GM21619 (cell line): ENCODE measurements at regions not wholly inside any gene's neighbourhood (a gene's known extent, or its start where the extent isn't known, plus 50 kb on each side); places are given as distances from the start of the nearest gene placed in this dataset.
"Not testable (repeated sequence)": the region's sequence is repeated elsewhere in the genome, so short reads cannot be mapped to it uniquely, and the experiment has no call there.

Experiments
- ATAC-seq: cut with Tn5 transposase; IDR thresholded peaks from one replicate; pipeline ENCODE4 v1.9.1; 2021; ENCODE audit not compliant: unreplicated experiment

DNA sequence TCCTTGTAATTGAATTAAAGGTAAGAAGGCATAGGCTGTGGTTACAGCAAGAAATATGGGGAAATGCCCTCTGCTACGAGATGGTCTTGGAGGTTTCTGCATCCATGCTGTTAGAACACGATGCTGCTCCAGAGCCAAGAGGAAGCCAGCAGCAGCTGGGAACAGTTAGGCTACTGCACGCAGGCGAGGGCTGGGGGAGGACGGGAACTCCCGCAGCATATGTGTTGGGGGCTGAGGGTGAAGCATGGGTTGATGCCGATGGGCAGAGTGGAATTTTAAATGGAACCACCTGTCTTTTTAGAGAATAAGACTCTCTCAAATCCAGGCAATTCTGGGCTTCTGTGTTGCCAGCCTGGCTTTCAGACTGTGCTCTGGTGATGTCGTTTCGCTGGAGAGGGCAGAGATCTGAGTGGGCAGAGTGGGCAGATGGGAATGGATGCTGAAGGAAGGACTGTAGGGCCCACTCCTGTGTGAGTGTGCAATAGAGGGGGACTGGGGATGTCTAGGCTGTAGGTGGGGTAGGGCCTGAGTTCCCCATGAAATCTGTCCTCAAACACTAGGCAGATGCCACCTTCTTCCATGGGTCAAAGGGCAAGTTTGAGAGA lies 417.0 kb upstream of the TPM1 start:
- no peak for ATAC-seq

DNA sequence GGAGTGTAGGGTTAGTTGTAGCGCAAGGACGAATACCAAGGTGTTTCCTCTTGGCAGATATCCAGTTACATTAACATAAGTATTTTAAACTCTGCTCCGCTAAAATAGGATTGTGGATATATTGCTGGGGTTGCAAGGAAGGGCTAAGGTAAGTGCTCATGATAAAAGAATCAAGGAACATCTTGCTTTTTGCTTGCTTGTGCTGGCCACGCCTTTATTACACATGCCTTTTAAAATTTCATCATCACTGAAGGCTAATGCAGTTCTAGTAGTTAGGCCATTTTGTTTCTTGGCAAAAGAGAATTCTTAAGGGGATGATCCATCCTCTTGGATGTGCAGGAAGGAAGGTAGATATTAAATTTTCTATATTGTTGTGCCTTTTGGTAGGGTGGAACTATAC lies 415.6 kb upstream of the TPM1 start:
- no peak for ATAC-seq

DNA sequence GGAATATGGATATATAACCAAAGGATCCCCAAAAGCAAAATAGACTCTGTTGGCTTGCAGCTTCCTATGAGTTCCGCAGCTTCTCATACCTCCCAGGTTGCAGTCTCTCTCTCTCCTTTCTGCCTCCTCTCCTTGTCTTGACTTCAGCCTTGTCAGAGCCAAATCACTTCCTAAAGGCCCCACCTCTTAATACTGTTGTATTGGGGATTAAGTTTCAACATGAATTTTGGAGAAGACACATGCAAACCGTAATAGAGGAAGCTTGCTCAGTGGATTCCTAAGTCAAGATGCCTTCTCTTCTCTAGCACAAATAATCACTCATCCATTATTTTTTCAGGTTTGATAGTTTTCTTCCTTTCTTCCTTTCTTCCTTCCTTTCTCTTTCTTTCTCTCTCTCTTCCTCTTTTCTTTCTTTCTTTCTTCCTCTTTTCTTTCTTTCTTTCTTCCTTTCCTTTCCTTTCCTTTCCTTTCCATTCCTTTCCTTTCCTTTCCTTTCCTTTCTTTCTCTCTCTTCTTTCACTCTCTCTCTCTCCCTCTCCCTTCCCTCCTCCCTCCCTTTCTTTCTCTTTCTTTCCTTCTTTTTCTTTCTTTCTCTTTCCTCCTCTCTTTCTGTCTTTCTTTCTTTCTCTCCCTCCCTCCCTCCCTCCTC lies 411.3 kb upstream of the TPM1 start:
- ATAC-seq: no peak

DNA sequence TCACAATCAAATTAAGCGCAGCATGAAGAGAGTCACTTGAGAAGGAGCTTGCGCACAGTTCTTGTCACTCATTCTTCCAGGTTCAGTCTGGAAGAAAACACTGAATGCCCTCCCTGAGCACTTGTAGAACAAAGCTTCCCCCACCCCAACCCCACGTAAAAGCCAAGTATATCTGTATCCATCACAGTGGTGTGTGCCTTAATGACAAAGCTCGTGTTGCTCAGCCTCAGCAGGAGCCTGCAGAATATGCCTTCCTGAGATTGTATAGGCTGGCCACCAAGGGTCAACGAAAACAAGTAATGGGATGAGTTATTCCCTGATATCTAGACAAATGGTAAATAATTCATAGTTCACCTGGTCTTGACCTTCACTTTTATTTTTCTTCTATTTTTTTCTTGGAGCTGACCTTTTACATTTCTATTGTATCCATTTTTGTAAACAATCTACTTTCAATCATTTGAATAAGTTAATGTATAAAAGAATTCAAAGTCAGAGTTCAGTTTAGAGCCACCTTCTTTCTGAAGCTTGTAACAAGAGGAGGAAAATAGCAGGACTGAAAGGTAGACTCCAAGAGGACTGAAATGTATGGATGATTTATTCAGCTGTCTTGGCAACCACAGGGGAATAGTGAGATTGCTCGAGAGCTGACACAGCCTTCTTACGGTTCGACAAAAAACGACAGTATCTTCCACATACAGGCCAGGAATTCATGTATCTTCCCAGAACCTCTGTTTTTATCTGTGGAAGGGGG lies 405.5 kb upstream of the TPM1 start:
- ATAC-seq: no peak

DNA sequence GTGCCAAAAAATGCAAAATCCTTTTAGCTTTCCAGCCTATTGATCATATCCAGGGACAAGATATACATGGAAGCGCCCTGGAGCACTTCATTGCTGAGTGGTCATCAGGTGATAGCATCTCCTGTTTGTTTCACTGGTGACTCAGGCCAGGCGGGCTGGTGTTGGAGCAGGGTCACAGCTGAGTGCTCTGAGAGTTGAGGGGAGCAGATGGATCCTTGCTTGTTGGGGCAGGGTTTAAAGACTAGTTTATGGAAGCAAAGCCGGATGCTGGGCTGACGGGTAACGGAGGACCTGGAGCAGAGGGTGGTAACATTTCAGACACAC lies 405.0 kb upstream of the TPM1 start:
- ATAC-seq: no peak

DNA sequence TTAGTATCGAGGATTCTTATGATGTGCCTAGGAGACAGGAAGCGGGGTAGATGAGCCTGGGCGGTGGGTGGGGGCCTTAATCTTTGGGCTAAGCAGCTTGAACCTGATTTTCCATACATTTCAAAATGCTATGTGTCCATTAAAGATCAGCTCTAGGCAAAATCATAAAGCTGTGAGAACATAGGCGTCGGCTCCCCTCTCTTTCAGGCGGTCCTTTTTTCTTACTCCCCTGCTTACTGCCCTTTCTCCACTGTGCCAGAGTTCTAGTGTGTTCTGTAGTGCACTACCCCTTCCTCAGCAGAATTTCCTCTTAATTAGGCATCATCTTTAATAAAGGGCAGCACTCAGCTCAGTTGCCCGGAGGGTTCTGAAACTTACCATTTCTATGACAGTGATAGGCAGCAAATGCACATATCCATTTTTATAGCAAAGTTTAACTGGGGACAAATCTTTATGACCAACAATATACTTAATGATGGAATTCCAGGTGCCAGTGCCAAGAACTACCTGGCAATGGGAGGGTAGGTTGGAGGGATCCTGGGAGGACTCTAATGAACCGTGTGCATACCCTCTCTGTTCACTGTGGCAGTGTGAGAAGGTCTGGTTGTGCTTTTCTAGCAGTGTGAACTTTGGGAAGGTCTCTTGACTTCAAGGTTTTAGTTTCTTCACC lies 404.5 kb upstream of the TPM1 start:
- ATAC-seq: no peak

DNA sequence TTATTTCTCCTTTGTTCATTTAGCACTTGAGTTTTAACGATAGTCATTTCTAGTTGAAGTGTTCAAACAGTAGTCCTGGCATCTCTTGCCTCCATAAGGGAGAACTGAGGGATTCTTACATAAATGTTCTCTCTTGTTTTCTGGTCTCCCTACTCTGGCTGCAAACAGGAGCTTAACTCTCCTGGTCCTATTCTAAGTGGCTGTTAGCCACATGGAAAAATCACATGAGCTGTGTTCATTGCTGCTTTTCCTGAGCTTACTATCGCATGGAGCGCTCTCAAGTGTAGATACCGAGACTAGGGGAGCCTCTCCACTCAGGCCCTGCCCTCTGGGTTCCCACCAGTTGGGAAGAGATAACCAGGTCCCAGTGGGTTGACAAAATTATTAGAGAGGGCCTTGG lies 403.1 kb upstream of the TPM1 start:
- no peak for ATAC-seq

DNA sequence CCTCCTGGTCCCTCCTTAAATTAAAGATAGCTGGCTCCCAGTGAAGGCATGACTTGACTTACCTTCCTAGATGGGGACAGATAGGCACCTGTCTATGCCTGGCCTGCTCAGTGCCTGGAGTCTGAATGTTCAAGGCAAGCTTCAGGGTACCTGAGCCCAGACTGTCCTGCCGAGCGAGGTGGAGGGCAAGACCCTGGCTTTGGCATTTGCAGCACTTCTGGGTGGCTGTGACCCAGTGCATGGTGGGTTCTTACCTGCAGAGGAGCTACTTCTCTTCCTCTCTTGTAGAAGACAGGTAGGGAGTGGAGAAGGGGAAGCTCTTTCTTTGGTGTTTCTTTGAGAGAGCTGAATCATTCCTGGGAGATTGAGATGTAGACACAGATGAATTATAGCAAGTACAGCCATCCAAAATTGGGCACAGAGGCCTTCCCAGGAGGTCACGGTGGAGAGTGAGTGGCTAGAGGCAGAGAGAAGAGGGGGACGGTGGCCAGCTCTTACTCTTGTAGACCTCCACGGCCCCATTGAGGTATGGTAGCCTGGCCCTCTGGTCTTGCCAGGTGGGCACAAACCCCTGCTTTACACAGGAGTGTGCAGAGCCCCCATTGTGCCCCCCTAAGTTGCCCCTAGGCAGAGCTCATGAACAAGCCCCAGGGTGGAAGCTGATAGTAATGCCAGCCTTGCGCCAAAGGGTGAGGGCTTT lies 402.5 kb upstream of the TPM1 start:
- ATAC-seq: no peak

DNA sequence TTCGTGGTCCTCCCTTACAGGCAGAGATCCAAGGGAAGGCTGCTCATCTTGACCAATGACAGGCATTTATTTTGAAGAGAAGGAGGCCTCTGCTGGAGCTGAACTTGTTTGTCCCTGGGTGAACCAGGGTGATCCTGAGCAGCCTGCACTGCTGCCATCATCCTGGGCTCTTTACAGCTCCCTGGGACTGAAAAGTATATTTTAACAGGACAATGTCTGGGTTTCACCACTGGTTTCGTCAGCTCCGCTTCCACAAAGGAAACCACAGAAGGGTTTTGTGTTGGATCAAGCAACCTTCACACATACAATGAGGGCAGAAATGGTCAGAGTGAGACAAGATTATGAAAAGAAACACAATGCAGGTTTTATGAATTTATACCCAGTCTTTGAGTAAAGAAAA lies 400.7 kb upstream of the TPM1 start:
- no peak for ATAC-seq

DNA sequence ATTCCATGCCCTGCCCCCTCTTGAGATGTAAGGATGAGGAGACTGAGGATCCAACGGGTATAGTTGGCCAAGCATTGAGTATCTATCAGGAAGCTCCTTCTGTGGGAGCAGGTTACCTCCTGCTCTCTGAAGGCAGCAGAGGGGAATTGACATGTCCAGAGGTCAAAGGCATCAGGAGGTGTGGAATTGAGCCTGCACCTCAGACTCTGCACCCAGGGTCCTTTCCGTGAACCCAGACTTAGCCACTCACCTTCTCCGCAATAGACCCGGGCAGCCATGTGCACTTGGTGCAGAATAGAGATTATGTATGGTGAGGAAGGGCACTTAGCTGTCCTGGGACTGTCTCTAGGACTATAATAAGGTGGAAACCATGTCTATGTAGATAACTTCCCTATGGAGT lies 399.0 kb upstream of the TPM1 start:
- ATAC-seq: no peak

DNA sequence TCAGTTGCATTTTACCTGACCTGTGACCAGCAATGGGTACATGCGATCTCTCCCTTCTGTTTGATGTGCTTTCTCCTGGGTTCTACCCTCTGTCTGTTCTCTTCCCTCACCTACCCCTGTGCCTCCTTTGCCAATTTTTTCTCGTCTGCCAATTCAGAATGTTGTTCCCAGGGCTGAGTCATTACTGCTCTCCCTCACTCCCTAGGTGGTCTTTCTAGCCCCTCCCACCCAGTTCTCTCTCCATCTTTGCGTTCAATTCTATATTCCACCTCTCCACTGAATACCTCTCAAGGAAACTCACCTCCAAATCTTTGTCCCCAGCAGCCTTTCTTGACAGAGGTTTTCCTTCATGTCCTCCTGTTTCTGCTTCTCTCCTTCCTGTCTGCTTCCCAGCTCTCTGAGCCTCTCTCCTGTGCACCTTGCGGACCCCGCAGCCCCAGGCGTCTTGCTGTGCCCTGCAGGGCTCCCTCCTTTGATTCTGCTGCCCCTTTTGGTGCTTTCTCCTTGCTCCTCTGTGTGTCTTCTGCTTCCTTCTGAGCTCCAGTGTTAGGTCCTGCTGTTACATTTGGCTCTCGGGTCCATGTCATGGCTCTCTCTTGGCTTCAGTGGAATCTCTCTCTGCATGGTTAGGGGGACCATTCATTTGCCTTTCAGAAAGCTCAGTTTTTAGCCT lies 398.2 kb upstream of the TPM1 start:
- ATAC-seq: no peak

DNA sequence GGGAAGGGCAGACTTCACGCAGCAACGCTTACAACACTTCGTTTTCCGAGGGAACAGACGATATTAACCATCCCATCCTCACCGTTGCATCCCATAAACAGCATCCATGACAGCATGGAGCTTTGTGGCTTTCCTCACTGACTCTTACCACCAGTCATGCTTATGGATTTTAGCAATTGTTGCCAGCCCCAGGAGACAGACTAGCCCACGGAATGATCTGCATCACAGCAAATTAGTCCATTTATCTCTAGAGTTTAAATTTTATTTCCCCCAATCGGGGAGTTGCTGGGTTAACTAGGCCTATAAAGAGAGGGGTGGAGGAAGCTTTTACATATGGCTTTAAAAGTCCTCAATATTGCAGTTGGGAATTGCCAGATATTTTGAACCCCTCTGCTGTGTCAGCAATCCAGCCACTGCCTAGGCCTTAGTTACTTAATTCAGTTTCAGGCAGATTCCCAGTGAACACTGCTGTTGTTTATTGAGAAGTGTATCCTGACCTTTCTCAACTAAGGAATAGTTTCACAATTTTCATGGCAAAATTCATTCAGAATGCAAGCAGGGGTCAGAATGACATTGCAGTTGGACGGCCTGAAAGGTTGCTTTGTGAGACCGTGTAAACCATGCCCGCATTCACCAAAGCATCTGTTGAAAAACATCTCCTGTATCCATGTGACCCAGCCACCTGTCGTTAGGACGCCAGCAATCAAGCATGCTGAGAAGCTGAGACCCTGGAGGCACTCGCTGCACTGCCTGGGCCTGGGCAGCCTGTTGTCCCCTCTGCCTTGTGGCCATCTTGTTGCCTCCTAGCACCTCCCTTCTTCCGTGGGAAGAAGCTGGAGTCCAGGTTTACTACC lies 397.4 kb upstream of the TPM1 start:
- ATAC-seq: no peak

DNA sequence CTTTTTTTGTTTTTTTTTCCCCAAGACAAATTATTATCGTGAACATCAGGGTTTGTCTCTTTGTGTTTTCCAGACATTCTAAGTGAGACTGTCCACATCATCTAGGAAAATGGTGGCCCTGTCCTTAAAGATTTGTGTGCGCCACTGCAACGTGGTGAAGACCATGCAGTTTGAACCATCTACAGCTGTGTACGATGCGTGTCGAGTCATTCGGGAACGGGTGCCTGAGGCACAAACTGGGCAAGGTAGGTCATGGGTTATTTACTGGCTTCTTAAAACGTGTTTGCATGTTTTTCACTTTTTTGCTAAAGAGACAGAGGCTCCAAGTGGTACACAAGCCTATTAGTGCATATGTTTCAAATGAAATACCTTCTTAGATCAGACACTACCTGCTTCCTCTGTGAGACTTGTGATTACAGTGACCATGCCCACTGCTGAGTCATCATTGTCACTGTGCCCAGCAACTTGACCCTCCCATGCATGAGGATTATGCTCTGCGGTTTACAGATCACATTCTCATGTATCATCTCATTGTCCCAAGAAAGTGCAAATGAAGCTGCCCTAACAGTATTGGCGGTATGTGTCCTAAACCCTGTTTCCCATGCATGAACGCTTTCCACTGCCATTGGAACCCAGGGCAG lies 395.2 kb upstream of the TPM1 start:
- no peak for ATAC-seq

DNA sequence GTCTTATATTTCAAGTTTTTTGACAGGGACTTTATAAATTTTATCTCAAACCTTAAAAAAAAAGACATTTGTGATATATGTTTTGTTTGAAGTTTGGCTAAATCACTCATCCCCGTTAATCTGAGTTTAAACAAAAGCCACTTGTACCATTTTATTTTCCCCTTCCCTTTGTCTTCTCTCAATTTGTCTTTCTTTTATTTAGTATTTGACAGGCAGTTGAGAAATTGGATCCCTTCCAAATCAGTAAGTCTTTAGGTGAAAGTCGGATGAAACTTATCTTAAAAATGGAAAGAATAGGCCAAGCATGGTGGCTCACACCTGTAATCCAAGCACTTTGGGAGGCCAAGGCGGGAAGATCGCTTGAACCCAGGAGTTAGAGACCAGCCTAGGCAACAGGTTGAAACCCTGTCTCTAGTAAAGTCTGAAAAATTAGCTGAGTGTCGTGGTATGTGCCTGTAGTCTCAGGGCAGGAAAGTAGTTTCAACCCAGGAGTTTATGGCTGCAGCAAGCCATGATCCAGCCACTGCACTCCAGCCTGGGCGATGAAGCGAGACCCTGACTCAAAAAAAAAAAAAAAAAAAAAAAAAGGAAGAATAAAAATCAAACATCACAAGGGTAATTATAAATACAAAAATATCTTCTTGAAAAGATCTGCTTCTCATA lies 394.6 kb upstream of the TPM1 start:
- ATAC-seq: no peak

DNA sequence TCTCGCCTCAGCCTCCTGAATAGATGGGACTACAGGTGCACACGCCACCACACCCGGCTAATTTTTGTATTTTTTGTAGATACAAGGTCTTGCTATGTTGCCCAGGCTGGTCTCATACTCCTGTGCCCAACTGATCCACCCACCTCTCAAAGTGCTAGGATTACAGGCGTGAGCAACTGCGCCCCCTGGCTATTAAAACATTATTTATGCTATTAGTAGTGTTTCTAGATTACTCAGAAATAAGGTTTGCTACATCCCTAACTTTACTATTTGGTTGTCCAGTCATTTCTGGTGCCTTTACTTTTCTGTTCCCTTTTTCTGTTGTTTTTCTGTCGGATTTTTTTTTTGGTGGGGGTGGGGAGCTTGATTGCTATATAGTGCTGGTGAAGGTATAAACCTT lies 393.6 kb upstream of the TPM1 start:
- ATAC-seq: no peak

DNA sequence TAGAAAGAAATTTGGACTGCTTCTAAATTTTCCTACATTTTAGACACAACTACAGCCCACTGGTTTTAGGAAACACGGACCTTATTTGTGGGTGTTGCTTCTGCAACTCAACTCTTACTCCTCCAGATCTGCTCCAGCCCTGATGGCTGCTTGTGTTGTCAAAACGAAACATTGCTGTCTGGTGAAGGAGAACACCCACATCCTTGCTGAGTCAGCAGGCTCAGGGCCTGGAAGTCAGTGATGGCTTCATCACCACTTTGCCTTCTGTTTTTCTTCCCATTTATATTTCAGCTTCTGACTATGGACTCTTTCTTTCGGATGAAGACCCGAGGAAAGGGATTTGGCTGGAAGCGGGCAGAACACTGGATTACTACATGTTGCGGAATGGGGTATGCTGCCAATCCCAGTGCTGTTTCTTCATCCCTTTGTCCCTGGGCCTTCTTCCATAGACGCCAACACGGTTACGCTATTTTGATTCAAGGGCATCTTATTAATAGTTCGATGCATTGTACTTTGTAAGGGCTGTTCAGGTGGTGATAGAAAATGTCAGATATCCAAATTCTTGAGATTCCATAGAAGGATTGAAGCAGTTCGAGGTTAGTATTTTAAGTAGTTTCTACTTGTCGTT lies 392.6 kb upstream of the TPM1 start:
- ATAC-seq: peak; percentile 94

DNA sequence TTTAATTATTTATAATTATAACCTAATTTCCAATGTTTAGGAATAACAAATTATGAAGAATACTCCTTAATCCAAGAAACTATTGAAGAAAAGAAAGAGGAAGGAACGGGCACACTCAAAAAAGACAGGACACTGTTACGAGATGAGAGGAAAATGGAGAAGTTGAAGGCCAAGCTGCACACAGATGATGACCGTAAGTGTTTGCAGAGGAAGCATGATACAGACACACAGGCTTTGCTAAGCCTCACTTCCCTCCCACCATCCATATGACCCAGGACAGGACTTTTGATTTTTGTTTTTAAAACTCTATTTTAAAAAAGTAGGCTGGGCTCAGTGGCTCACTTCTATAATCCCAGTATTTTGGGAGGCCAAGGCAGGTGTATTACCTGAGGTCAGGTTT lies 389.4 kb upstream of the TPM1 start:
- no peak for ATAC-seq

DNA sequence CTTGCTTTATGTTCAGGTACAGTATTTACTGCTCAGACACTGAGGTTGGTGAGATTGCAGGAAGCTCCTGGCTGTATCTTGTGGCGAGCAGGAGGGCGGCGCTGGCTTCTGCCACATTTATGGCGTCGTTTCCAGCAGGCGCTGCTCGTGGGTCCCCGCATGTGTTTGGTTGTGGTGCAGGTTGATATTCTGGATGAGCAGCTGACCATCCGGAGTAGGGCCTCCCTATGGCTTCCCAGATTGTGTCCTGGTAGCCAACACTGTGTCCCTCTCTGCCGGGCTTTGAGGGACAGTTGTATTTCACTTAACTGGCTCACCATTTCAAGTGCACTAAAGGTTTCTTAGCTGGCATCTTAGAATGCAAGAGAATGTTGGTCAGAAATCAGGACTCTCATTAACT lies 386.5 kb upstream of the TPM1 start:
- ATAC-seq: no peak

DNA sequence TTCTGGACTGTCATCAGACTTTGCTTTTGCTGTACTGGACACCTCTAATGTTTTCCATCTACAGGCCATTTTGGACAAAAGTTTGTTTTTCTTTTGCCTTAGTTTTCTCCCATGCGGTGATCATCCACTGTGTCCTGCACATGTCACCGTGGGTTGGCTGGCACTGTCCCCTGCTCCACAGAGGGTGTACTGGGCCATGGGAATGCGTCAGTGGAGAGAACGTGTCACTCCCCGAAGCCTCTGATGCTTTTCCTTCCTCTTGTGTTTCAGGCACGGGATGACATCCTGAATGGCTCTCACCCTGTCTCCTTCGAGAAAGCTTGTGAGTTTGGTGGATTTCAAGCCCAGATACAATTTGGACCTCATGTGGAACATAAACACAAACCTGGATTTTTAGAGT lies 385.0 kb upstream of the TPM1 start:
- ATAC-seq: not testable (repeated sequence)
